GM10266 (cell line): ENCODE measurements at regions not wholly inside any gene's neighbourhood (a gene's known extent, or its start where the extent isn't known, plus 50 kb on each side); places are given as distances from the start of the nearest gene placed in this dataset.

ENCODE experiments used
- DNase-seq: peaks from one replicate; pipeline ENCODE4 v3.0.0; 2012; ENCODE audit errors: extremely low spot score
- TF ChIP-seq, protein P1 (sequence below): IDR thresholded peaks from 2 replicates; pipeline ENCODE4 v1.5.1; 2012; ENCODE audit warnings: mild to moderate bottlenecking, low read depth; ENCODE audit not compliant: control insufficient read depth, insufficient read depth; ENCODE audit errors: missing control alignments

- no peak for DNase-seq
- TF ChIP-seq, protein P1, sequence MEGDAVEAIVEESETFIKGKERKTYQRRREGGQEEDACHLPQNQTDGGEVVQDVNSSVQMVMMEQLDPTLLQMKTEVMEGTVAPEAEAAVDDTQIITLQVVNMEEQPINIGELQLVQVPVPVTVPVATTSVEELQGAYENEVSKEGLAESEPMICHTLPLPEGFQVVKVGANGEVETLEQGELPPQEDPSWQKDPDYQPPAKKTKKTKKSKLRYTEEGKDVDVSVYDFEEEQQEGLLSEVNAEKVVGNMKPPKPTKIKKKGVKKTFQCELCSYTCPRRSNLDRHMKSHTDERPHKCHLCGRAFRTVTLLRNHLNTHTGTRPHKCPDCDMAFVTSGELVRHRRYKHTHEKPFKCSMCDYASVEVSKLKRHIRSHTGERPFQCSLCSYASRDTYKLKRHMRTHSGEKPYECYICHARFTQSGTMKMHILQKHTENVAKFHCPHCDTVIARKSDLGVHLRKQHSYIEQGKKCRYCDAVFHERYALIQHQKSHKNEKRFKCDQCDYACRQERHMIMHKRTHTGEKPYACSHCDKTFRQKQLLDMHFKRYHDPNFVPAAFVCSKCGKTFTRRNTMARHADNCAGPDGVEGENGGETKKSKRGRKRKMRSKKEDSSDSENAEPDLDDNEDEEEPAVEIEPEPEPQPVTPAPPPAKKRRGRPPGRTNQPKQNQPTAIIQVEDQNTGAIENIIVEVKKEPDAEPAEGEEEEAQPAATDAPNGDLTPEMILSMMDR, result no peak
Observed at GRCh38 chr2:121903037-121903689, 147.7 kb downstream of the TSN start.

DNA sequence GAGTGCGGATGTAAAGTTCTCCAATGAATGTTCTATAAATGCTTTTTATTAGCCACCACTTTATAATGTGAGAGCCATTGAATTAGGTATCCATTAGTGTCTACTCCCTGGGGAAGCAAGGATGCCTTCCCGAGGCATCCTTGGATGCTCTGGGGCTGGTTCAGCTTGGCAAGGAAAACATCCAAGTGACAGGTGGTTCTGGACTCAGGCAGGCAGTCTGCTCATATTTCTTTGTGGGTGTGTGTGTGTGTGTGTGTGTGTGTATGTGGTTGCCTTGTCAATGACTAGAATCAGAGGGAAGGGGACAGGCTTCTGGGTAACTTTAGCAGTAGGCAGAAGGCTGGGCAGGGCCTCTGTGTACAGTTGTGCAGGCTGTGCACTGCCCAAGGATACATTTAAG, 149.2 kb downstream of the TSN start:
- TF ChIP-seq, protein P1, result no peak

GRCh38 chr2:121905201-121905600, 149.8 kb downstream of the TSN start:
- TF ChIP-seq, protein P1, result no peak
- DNase-seq, result no peak

More for the DNA sequence above, 149.2 kb downstream of the TSN start:
- DNase-seq, result no peak

GRCh38 chr2:121906170-121906569, 150.7 kb downstream of the TSN start:
- no peak for DNase-seq
- TF ChIP-seq, protein P1, result no peak

GRCh38 chr2:121907928-121908327, 152.5 kb downstream of the TSN start:
- TF ChIP-seq, protein P1, result no peak
- no peak for DNase-seq

DNA sequence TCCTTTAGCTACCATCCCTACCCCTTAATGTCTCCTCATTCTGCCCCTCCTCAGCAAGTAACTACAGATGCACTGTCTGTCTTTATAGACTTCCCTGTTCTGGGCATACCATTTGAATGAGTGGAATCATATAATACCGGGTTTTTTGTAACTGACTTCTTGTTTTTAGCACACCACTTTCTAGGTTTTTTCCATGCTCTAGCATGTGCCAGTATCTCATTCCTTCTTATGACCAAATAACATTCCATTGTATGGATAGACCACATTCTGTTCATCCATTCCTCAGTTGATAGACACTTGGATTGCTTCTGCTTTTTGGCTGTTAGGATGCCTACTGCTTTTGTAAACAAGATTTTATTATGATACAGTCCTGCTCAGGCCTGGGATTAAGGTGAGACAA, 154.7 kb downstream of the TSN start:
- DNase-seq, result no peak
- TF ChIP-seq, protein P1, result no peak

DNA sequence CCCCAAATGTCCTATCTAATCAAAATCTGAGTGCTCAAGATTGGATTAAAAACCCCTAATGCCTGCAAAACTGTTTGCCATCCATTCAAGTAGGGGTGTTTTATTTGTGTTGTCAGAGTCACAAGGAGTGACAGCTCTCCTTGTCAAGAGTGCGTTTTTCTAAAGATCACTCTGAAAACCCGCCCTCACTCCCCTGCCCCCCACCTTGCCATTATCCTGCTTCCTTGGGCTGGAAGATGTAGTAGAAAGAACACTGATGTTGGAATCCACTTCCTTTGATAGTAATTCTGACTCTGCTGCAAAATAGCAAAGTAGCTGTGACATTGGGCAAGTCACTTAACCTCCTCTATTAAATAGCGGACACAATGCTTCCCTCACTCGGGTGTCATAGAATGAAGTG, 155.6 kb downstream of the TSN start:
- TF ChIP-seq, protein P1, result no peak

More for the DNA sequence above, 155.6 kb downstream of the TSN start:
- DNase-seq, result no peak
